HG02642 (cell line): ENCODE measurements at regions not wholly inside any gene's neighbourhood (a gene's known extent, or its start where the extent isn't known, plus 50 kb on each side); places are given as distances from the start of the nearest gene placed in this dataset.

Source experiments
- ATAC-seq: cut with Tn5 transposase; IDR thresholded peaks from one replicate; pipeline ENCODE4 v1.9.1; 2021; ENCODE audit warnings: mild to moderate bottlenecking; ENCODE audit not compliant: unreplicated experiment, poor library complexity

- ATAC-seq, result no peak
These were observed 66.8 kb upstream of the ASAP2 start for GRCh38 chr2:9139491-9140443.

GRCh38 chr2:9137379-9138150, 69.0 kb upstream of the ASAP2 start:
- ATAC-seq, result no peak

- no peak for ATAC-seq
These were observed 70.6 kb upstream of the ASAP2 start for GRCh38 chr2:9135822-9136558.

DNA sequence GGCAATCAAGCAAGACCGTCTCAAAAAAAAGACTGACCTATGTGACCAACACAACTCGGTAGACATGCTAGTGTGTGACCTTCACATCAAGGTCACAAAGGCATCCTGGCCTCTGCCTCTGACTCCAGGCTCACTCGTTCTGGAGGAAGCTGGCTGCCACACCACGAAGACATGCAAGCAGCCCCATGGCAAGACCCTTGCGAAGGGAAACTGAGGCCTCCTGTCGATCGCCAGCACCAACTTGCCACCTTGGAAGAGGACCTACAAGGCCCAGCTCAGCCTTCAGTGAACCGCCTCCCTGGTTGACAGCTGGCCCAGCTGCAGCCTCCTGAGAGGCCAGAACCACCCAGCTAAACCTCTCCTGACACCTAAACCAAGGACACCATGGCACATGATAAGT, 79.3 kb upstream of the ASAP2 start:
- ATAC-seq, result no peak

GRCh38 chr2:9126540-9126939, 80.1 kb upstream of the ASAP2 start:
- ATAC-seq, result no peak

GRCh38 chr2:9124231-9124741, 82.3 kb upstream of the ASAP2 start:
- ATAC-seq, result no peak

GRCh38 chr2:9123069-9123468, 83.5 kb upstream of the ASAP2 start:
- no peak for ATAC-seq

GRCh38 chr2:9122367-9122766, 84.2 kb upstream of the ASAP2 start:
- no peak for ATAC-seq

- ATAC-seq, result no peak
These were observed 88.1 kb upstream of the ASAP2 start for GRCh38 chr2:9118383-9118960.

DNA sequence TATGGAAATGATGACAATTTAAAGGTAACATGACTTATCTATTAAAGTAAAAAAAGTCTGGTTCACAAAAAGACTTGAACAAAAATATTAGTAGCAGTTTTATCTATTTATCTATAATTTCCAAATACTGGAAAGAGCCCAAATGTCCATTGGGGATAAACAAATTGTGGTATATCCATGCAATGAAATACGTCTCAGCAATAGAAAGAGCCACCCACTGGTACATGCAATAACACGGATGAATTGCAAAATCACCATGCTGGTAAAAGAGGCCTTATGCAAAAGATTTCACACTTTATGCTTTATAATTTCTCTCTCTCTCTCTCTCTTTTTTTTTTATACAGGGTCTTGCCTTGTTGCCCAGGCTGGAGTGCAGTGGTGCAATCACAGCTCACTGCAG, 91.4 kb upstream of the ASAP2 start:
- no peak for ATAC-seq

- no peak for ATAC-seq
These were observed 92.2 kb upstream of the ASAP2 start for GRCh38 chr2:9114458-9114857.

- ATAC-seq, result no peak
These were observed 92.7 kb upstream of the ASAP2 start for GRCh38 chr2:9113916-9114315.

DNA sequence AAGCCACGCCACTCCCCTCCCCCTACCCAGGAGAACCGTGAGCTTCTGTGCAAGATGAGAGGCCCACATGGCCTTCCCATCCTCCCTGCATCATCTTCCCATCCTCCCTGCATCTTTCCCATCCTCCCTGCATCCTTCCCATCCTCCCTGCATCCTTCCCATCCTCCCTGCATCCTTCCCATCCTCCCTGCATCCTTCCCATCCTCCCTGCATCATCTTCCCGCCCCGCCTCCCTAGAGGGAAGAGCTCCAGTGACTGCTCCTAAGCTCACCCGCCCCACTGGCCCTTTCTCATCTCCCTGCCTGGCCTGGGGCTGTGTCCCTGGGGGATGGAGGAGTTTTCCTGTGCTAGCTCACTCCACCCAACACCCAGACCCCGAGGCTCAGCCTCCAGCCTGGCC, 93.3 kb upstream of the ASAP2 start:
- ATAC-seq, result no peak

DNA sequence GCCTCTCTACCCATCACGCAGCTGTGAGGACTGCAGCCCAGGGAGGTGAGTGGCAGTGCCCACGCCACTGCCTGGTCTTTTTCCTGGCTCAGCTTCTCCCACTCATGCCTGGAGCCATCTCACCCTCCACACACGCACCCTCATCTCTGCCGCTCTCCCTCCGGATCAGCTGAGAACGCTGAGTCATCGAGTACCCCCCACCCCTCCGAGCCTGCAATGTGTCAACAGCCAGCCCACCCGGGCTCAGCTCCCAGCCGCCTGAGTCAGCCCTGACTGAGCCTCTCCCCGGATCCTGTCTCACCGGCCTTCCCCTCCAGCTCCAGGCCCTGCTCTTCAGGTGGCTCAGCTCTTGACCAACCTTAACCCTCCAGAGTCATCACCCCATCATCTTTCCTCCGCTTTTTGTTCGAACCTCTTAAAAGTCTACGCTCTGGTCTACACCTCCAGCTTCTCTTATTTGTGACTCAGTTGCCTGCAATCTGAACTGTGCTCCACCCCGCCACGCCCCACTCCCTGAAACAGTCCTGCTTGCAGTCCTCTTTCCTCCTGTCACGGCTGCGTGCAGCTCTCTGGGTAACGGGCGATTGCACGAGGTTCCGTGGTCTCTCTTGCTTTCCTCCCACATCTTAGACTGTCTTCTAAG, 94.4 kb upstream of the ASAP2 start:
- no peak for ATAC-seq

DNA sequence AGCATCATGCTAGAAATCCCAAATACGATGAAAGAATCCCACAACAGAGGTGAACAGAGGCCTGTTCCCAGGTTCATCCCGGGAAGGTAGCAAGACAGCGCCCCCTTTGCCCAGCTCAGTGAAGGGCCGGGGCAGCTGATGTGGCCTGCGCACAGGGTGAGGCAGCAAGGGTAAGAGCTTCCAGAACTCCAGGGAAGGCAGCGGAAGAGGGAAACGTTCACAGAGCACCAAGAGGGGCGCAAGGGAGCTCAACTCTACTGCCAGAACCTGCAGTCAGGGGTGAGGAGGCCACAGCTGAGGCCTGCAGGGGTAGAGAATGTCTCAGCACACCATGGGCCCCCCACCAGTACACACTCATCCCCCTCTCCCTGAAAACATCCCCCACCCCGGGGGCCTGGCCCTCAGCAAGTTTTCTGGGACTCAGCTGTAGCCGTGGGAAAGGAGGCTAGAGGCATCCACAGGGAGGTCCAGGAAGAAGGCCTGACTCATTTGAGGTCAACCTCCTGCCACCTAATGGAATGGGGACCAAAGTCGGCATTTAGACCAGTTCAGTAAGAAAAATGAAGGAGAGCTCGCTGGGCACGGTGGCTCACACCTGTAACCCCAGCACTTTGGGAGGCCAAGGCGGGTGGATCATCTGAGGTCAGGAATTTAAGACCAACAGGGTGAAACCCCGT, 95.6 kb upstream of the ASAP2 start:
- ATAC-seq, result no peak

DNA sequence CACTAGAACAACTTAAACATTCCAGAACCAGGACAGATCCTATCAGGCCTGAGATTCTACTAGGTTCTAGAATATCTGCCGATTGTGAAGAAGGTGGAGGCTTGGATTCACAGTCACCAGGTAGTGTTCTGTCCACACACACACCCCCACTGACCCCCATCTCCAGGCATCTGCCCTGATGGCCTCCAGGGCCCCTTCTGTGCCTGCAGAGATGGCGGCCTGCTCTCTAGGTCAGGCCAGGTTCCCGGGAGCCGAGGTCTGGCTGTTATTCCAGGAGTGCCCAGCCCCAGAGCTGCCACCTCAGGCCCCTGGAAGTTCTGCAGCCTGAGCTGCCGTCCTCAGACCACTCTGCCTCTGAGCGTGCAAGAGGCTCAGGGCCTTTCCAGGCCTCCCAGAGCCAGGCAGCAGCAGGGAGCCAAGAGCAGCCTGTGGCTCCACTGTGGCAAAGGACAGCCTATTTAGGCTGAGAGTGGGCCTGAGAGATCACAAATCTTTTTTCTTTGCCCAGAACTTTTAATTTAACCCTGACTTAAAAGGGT, 96.2 kb upstream of the ASAP2 start:
- ATAC-seq, result no peak

GRCh38 chr2:9109871-9110270, 96.7 kb upstream of the ASAP2 start:
- no peak for ATAC-seq

- ATAC-seq, result no peak
These were observed 98.2 kb upstream of the ASAP2 start for GRCh38 chr2:9108210-9108967.
